Activated CD4-positive, alpha-beta T cell treated with anti-CD3 and anti-CD28 coated beads, Interleukin-2, amount 50 U/mL, for 48 hours (primary cell): ENCODE measurements at regions not wholly inside any gene's neighbourhood (a gene's known extent, or its start where the extent isn't known, plus 50 kb on each side); places are given as distances from the start of the nearest gene placed in this dataset.

Experiments
- DNase-seq, 2 experiments: peaks; one replicate each; pipeline ENCODE4 v3.0.0-alpha.2; 2020

DNA sequence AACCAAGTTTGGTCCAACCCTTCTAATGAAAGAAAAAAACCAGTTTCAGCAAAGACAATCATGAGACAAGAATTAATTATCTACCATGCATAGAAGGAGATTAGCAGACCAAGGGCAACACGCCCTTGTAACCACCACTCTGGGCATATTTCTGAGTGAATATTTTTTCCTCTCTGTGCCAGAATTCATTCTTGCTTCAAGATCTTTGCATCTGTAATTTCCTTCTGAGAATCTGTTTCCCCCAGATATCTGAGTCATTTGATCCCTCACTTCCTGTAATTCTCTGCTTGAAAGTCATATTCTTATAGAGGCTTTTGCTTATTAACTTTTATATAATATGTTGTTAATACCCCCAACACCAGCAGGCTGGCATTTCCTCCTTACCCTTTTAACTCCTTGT is 243.7 kb downstream of the SLC16A7 start:
- no peak for DNase-seq

DNA sequence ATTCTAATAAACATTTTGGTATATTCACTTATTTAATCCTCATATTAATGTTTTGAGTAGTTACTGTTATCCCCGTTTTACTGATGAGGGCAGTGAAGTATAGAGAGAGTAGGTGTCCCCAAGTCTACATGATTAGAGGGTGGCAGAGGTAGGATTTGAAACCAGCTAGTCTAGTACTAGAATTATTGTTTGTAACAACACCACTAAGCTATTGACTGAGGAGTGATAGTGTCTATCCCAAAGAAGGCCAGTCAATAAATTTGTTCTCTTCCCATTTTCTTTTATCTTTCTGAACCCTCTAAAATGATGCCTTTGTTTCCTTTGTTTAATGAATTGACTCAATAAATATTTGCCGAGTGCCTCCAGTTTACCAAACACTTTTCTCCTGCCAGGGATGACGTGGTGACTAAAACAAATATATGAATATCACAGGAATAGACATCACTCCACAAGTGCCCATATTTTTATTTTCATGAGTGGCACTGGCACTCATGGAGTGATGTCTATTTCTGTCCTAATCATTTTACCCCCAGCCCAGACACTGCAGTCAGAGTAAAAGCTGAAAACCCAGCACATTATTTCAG is 247.5 kb downstream of the SLC16A7 start:
- no peak for DNase-seq

DNA sequence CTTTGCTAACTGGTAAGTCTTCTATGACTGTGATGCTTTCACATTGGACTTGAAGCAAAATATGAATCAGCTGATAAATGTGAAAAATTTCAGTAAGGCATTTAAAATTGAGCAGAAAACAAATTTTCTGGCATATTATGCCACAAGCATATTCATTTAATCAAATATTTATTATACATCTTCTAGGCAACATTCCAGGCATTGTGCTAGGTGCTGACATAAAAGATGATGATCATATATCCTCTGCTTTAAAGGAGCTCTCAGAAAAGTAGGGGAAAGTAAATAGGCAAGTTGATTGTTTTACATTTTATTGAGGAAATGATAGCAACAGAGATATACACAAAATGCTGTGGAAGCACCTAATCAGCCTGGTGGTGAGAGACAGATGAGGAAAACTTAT is 248.9 kb downstream of the SLC16A7 start:
- no peak for DNase-seq

DNA sequence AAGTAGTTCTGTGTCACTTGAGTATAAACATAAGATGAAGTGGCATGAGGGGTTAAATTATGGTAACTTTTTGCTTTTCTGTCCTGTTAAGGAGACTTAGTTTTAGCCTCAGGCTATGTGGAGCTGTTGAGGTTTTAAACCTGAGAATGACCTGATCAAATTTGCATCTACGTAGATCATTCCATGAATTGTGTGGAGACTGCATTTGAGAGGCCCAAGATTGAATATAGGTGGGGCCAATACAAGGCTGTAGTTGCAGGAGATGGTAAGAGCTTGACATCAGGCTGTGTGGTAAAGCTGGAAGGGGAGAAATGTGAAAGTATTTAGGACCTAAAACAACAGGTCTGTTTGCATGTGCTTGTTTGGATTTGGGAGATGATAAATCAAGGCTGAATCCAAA is 249.5 kb downstream of the SLC16A7 start:
- DNase-seq, result no peak

DNA sequence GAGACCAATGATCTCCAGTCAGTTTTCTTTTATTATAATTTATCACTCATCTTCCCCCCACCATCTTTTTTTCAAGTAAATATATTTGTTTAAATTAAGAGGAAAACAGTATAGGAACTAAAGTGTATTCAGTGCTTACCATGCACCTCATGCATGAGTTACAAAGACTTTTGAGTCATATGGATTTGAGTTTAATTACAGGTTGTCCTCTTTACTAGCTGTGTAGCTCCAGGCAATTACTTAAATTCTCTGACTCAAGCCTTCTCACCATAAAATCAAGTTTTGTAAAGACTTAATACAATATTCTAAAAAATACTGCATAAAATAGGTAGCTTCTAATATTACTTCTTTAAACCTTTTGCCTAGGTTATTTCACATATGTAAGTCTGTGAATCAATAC is 251.3 kb downstream of the SLC16A7 start:
- no peak for DNase-seq

DNA sequence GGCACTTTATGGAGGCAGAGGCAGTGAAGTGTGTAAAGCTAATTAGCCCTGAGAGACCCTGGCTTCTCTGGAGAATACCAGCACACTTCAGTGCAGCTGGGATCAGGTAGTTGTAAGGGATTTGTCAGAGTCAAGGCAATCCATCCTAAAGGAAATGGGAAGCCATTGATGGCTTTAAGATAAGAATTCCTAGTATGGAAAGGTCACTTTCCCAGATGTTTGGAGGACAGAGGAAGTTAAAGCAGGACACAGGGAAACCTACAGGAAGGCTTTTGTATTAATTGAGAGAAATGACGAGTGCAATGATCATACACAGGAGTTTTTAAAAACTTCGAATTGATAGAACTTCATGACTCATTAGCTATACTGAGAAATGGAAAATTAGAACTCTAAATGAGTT is 254.4 kb downstream of the SLC16A7 start:
- no peak for DNase-seq

DNA sequence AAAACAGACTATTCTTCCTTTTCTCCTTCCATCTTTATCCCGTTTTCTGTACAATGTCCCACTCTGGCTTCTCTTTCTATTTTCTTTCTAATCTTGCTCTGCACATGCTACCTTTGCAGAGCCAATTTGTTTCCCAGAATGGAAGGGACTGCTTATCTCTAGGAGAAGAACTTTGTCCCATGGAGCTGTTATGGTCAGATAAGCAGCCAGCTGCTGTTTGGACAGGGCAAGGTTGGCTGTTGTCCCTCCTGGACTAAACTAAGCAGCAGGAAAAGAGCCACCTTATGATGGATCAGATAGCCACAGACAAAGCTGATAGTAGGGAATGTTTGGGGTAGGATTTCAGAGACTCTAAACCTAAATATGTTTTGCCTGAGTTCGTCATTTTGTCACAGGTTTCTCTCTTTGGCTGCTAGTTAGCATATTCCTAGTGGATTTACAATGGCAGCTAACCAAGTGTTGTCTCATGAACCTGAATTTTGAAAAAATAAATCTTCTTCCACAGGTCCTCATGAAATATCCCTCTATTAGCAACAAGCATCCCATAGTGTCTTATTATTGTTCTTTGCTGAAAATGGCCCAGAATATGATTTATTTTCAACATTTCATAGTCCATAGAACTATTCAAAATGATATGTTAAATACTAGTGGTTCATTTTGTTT is 262.8 kb downstream of the SLC16A7 start:
- DNase-seq, result no peak

DNA sequence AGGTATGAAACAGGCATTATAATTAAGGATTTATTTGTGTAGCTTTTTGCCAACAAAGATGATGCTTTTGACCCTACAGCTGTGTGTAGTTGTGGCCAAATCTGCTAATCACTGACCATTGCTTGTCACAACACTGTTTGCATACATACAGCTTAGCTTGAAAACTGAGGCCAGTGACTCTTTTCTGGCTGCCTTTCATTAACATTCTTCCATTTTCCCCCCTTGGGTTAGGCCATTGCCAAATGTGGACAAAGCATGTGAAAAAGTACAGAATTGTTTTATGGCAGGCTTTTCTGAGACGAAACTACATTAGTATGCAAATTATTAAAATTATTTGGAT is 263.3 kb downstream of the SLC16A7 start:
- no peak for DNase-seq

DNA sequence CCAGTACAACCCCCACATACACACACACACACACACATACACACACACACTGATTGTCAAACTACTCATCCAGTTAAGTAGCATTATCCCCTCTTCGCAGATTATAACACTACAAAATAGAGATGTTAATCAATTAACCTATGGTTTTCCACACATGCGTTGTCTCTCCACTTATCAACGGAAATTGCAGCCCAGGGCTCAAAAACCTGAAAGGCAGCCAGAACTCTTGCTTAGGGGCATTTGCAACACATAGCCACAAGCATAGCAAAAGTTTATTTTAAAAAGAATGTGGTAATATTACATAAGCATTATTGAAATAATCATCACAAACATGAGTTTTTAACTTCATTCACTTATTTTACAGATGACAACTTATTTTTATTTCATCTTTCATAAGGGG is 265.8 kb downstream of the SLC16A7 start:
- no peak for DNase-seq

DNA sequence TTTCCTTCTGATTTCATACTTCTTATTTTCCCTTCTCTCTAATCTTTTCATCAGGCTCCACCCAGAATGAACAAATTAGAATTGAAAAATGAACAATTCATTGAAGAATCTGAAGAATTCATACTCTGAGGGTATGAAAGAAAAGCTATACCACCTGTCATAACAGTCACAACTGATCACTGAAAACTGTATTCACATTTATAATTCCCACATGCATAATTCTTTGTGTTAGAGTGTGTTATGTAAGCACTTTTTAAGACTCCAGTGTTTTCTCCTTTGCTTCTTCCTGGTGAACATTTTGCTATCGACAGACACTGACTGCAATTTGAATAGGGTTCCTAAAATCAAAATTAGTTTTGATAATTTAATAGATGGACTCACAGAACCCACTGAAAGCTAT is 271.2 kb downstream of the SLC16A7 start:
- no peak for DNase-seq

DNA sequence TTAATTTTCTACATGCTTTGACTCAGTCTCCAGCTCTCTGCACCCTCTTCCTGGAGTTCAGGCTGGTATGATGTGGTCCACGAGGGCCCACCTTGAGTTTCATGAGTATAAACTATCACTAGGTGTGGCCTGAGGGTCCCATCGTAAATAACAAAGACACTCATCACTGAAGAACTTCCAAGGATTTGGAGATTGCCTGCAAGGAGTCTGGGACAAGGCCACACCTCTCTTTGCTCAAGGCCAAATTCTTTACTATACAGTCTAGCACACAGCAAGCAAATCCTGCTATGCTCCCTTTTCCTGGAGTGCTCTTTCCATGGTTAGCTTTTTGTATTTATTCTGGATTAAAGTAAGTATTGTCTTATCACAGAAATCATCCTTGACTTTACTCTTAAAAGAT is 271.9 kb downstream of the SLC16A7 start:
- no peak for DNase-seq

DNA sequence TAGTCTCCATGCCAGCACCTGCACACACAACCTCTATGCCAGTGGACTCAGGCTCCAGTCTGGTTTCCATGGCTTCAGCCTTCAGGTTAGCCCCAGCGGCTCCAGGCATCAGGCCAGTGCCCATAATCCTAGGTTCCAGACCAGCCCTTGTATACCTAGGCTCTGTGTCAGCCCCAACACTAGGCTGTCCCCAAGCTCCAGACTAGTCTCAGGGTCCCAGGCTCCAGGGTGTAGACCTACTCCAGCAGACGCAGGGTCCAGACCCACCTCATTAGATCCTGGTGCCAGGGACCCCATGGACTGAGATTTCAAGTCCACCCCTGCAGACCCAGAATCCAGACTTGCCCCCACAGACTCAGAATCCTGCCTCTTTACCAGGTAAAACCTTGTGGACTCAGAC is 275.9 kb downstream of the SLC16A7 start:
- no peak for DNase-seq

DNA sequence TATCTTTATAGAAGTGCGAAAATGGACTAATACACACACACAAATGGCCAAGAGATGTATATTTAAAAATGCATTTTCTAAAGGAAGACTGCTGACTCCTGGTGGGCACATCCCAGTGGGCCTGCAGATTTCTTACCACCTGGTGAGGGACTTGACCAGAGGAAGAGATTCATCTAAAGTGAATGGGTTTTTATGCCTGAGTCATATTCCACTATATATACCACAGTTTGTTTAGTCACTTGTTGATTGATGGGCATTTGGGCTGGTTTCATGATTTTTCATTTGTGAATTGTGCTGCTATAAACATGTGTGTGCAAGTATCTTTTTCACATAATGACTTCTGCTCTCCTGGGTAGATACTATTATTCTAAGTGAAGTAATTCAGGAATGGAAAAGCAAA is 277.3 kb downstream of the SLC16A7 start:
- DNase-seq, result no peak

DNA sequence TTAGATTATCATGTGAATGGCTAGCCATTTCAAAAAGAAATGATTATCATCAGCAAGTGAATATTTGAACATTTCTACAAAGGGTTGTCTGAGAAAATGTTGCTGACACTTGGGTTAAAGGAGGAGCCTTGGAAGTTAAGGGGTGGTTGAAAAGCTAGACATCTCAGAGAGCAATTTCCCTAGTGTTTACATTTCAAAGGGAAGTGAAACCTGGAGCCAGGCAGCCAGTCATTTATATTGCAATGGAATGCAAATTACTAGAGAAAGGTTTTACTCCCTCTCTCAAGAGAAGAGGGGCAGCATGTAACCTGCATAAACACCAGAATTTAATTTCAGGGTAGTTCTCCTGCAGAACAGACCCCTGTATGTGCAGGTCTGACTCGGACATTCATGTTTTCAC is 279.0 kb downstream of the SLC16A7 start:
- no peak for DNase-seq

DNA sequence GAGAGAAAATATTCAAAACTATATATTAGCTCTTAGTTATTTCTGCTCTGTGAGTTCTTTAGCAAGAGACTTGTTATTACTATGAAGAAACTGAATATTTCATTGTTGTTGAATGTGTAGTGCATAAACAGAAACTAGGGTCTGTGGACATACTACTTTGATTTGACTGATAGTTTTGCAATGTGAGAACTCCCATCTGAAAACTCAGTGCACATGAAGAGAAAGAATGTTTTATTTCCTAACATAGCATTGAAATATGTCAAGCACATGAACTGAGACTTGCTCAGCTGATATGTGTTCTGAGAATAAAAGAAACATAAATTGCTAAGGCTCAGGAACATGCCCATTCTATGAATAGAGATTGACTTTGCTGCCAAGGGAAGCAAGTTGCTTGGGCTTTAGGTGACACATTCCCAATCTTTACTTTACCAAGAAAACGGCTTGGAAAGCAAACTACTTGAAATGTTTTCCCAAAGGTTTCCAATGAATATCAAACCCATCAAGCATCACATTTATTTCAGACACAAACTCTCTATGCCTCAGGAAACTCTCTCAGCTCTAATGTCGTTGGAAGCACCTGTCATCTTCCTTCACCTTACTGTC is 290.4 kb downstream of the SLC16A7 start:
- DNase-seq, result no peak

DNA sequence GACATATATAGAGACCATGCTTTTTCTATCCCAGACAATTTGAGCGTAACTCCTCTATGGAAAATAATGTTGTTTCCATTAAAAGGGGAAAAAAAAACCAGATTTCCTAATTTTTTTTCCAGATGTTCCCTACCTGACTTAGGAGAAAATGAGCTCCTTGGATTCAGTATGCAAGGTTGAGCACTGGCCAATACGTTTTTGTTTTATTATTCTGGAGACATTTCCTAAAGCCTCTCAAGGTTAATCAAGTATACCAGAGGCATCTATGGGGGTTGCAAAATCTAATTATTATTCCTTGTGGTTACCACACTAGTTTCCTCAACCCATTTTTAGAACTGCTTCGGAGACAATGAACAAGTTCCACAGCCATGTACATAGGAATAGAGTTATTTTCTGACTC is 291.3 kb downstream of the SLC16A7 start:
- DNase-seq, result no peak

DNA sequence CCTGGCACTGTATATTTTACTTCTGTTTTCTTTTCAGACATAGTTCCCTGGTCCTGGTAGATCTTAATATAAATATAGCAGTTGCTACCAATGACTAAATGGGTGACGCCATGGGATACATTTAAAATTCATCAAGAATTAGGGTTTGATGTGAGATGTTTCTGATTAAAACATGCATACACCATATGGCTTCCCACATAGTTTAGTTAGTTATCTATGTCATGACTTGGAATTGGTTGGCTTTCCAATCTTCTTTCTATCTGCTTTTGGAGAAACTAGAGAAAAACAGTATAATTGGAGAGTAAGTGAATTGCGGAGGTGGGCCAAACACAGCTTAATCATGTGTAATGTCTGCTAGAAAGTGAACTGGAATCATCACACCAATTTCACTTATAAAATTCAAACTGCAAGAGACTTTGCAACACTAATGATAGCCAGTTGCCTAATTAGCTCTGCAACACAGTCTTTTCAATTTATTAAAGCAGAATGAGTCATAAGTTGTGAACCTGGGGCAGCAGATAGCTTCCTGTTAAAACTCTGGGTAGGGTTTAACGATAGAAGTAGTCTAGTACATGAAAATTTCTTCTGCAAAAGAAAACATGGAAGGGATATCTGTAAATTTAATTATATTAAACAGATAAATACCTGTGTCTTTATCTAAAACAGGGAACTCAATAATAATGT is 295.2 kb downstream of the SLC16A7 start:
- DNase-seq, result no peak

DNA sequence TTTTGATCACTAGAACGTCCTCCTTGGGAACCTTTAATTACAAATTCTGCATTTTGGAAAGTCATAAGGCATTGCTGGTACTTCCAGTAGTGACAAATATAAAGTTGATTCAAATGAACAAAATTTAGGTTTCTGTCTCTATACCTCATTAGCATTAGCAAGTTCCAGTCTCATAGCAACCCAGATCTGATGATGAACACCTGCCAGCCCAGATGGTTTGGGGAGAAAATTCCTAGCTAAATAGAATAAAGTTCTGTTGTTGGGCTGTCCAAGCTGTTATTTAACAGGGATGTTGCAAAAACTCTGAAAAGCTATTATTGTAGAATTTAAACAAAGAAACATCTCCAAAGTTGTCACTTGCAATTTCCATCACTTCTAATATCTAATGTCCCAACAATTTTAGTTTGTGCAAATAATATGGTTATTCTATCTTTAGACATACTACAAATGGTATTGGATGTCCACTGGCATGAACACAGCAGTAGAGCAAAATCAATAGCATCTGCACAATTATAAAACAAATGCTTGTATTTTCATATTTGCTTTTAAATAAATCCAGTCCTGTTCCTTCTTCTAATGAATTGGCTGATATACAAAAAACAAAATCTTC is 299.4 kb downstream of the SLC16A7 start:
- no peak for DNase-seq

DNA sequence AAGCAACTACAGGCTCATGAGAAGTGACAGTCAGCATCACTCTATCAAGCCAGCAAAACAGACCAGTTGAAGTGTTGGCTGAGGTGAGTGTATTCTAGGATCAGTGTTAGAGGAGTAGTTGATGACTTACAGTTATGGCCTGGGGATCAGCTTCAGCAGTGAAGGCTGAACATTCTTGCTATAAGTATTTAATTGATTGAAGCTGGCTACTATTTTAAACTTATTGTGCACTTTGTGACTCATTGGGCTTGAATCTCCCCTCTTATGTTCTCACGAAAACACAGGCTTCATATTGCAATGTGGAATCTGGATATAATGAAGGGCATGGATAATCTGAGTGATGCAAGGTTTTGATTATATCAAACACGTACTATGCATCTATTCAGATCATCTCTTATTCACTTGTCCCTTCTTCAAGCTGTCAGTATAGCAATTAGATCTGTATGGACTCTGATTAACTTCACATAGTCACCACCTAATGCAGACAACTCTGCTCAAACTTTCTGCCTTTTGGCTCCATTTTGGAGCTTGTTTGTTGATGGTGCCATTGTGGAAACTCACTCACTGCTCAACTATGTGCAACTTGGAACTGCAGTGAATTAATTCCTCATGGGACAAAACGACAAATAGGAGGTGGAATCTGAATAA is 309.2 kb downstream of the SLC16A7 start:
- DNase-seq, result no peak

DNA sequence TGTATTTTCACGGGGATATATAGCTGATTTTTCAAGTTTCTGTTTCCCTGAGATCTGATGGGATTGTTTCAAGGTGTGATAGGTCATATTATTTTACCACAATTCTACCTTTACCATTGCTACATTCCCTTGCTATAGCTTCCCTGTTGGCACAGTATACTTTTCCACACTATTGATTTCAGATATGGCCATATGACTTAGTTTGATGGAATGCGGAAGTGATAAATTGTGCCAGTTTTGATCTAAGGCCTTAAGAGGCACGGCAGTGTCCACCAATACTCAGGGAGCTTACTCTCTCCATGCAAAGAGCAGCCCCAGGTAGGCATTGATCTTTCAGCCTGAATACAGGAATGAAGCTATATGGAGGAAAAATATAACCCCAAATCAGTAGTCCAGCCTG is 315.7 kb downstream of the SLC16A7 start:
- DNase-seq, result no peak

DNA sequence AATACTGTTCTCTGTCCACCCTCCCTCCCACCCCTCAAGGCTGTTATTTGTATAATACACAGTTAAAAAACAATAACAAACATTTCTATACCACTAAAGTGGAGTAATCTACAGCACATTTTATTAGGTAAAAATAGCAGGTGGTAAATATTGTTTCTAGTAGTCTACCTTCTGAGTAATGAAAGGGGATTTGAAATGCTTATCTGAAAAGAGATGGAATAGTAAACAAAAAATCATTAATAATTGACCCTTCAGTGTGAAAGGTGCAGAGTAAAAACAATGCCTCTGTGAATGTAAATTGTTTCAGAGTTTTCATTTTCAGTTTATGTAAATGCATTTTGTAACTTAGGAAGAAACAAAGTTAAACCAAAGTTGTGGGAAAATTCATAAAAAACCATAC is 321.2 kb downstream of the SLC16A7 start:
- DNase-seq, result no peak

DNA sequence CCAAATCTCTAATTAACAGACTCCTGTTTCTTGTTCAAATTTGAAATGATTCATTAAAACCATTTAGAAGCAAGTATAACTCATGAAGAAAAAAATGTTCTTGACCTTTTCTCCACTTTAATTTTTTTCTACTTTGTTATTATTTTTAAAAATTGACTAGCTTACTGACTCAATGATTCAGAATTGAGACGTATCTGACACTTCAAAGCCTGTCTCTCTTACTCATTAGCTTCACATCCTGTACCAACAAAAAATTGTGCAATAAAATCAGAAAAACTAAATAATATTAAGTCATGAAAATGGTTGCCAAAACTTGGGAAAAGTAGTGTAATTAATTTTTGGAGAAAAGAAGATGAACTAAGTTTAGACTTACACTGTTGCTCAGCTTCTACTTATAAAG is 331.2 kb downstream of the SLC16A7 start:
- no peak for DNase-seq

DNA sequence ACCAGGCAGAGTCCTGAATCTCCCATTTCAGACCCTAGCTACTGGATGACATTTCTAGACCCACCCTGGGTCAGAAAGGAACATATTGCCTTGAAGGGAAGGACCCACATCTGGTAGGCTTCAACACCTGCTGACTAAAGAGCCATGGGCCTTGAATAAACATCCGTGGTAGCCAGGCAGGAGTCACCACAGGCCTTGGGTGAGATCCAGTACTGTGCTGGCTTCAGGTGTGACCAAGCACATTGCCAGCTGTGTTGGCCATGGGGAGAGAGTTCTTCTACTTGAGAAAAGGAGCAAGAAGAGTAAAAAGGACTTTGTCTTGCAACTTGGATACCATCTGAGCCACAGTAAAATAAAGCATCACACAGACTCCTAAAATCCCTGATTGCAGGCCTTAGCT is 332.6 kb downstream of the SLC16A7 start:
- DNase-seq, result no peak

DNA sequence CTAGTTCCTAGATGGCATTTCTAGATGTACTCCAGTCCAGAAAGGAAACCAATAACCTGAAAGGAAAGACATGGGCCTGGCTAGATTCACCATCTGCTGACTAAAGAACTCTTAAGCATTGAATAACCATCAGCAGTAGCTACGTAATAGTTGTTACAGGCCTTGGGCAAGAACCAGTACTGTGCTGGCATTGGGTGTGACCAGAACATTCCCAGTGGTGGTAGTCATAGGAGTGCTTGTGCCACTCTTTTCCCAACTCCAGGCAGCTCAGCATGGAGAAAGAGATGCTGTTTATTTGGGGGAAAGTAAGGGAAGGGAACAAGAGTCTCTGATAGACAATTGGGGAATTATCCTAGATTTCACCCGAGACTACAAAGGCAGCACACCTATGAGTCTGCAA is 333.3 kb downstream of the SLC16A7 start:
- no peak for DNase-seq
